Esophagus muscularis mucosa (tissue), 4 donors: ENCODE measurements at regions not wholly inside any gene's neighbourhood (a gene's known extent, or its start where the extent isn't known, plus 50 kb on each side); places are given as distances from the start of the nearest gene placed in this dataset.
"Not testable (repeated sequence)": the region's sequence is repeated elsewhere in the genome, so short reads cannot be mapped to it uniquely, and the experiment has no call there.

Experiments used
- CTCF ChIP-seq, 3 experiments: fragments of 200-600 bp in 2 of 3; fragments of 450-650 bp in 1 of 3; sonication (generic) in 2 of 3; IDR thresholded peaks; one replicate each; pipeline ENCODE4 v1.5.1; 2017 to 2019; ENCODE audit warnings: antibody characterized with exemption in 3 of 3, mild to moderate bottlenecking in 2 of 3, moderate library complexity in 1 of 3
- EP300 ChIP-seq: sonication (generic); formaldehyde crosslinking; IDR thresholded peaks from one replicate; pipeline ENCODE4 v1.6.1; 2017; ENCODE audit warnings: antibody characterized with exemption
- POLR2A ChIP-seq: fragments of 450-650 bp; IDR thresholded peaks from one replicate; pipeline ENCODE4 v1.6.1; 2017; ENCODE audit warnings: antibody characterized with exemption, moderate library complexity, mild to moderate bottlenecking, low read depth
- POLR2AphosphoS5 ChIP-seq, 2 donors: sonication (generic); formaldehyde crosslinking; IDR thresholded peaks; one replicate each; pipeline ENCODE4 v1.6.1; 2017; ENCODE audit warnings: antibody characterized with exemption in 2 of 2

DNA sequence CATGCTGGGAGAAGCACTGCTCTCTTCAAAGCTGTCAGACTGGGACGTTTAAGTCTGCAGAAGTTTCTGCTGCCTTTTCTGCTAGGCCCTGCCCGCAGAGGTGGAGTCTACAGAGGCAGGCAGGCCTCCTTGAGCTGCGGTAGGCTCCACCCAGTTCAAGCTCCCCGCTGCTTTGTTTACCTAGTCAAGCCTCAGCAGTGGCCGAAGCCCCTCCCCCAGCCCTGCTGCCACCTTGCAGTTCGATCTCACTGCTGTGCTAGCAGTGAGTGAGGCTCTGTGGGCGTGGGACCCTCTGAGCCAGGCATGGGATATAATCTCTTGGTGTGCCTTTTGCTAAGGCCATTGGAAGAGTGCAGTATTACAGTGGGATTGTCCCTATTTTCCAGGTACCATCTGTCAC is 1540.5 kb downstream of the MAT2B start:
- TF ChIP-seq CTCF (IDR thresholded peaks at IDR 0.05); POLR2A; POLR2AphosphoS5 (IDR thresholded peaks at IDR 0.05); EP300: not testable (repeated sequence)
